GM23338 (cell line): ENCODE measurements at regions not wholly inside any gene's neighbourhood (a gene's known extent, or its start where the extent isn't known, plus 50 kb on each side); places are given as distances from the start of the nearest gene placed in this dataset.

Experiments used
- ATAC-seq: fragments of 200-7000 bp; cut with Tn5 transposase; 3 replicates; pipeline ENCODE4 v1.9.1; 2020
- DNase-seq: peaks from one replicate; pipeline ENCODE4 v3.0.0-alpha.2; 2015; ENCODE audit warnings: low spot score
- H2AFZ ChIP-seq: fragments of 200-600 bp; sonication (generic); 2 replicates; pipeline ENCODE4 v1.8.0; 2016; ENCODE audit warnings: antibody characterized with exemption, mild to moderate bottlenecking, moderate library complexity
- H3F3A ChIP-seq: fragments of 200-600 bp; sonication (generic); replicated peaks from 2 replicates; pipeline ENCODE4 v1.8.0; 2017; ENCODE audit warnings: antibody characterized with exemption, mixed run types, low read depth
- H3K27ac ChIP-seq: fragments of 200-600 bp; sonication (generic); 2 replicates; pipeline ENCODE4 v1.6.1; 2016; ENCODE audit warnings: low read depth
- H3K27me3 ChIP-seq: fragments of 200-600 bp; sonication (generic); 2 replicates; pipeline ENCODE4 v1.8.0; 2016; ENCODE audit warnings: mild to moderate bottlenecking, mixed run types, moderate library complexity; ENCODE audit not compliant: insufficient read depth
- H3K36me3 ChIP-seq: fragments of 200-600 bp; sonication (generic); 2 replicates; pipeline ENCODE4 v1.8.0; 2016; ENCODE audit warnings: mild to moderate bottlenecking; ENCODE audit not compliant: insufficient read depth
- H3K4me1 ChIP-seq: fragments of 200-600 bp; sonication (generic); 2 replicates; pipeline ENCODE4 v1.8.0; 2016; ENCODE audit warnings: mild to moderate bottlenecking, moderate library complexity; ENCODE audit not compliant: insufficient read depth
- H3K4me2 ChIP-seq: fragments of 200-600 bp; sonication (generic); 2 replicates; pipeline ENCODE4 v1.7.1; 2017; ENCODE audit warnings: mixed run types
- H3K4me3 ChIP-seq: fragments of 200-600 bp; sonication (generic); 2 replicates; pipeline ENCODE4 v1.6.1; 2016; ENCODE audit warnings: mixed run types
- H3K79me2 ChIP-seq: fragments of 200-600 bp; sonication (generic); replicated peaks from 2 replicates; pipeline ENCODE4 v1.8.0; 2017; ENCODE audit warnings: mild to moderate bottlenecking; ENCODE audit not compliant: insufficient read depth
- H3K9me2 ChIP-seq: fragments of 200-600 bp; sonication (generic); 2 replicates; pipeline ENCODE4 v1.8.0; 2017; ENCODE audit not compliant: insufficient read depth
- H4K20me1 ChIP-seq: fragments of 200-600 bp; sonication (generic); replicated peaks from 2 replicates; pipeline ENCODE4 v1.8.0; 2017; ENCODE audit warnings: mild to moderate bottlenecking; ENCODE audit not compliant: insufficient read depth
- H3K27ac Mint-ChIP-seq: 2 replicates; pipeline ENCODE4 v1.8.0; 2020; ENCODE audit warnings: inconsistent platforms, mild to moderate bottlenecking, moderate library complexity, mixed read lengths
- H3K27me3 Mint-ChIP-seq: 3 replicates; pipeline ENCODE4 v1.8.0; 2022; ENCODE audit warnings: low read depth, mild to moderate bottlenecking, moderate library complexity, mixed read lengths, inconsistent platforms; ENCODE audit not compliant: insufficient read depth, poor library complexity
- H3K36me3 Mint-ChIP-seq: 3 replicates; pipeline ENCODE4 v1.8.0; 2021; ENCODE audit warnings: low read depth, mild to moderate bottlenecking, inconsistent platforms, moderate library complexity, mixed read lengths
- H3K4me1 Mint-ChIP-seq: 3 replicates; pipeline ENCODE4 v1.8.0; 2020; ENCODE audit warnings: mild to moderate bottlenecking, inconsistent platforms, mixed read lengths
- H3K4me3 Mint-ChIP-seq: 3 replicates; pipeline ENCODE4 v1.8.0; 2021; ENCODE audit warnings: moderate library complexity, mild to moderate bottlenecking, inconsistent platforms, mixed read lengths
- H3K9me3 Mint-ChIP-seq: 3 replicates; pipeline ENCODE4 v1.8.0; 2020; ENCODE audit warnings: moderate library complexity, mild to moderate bottlenecking, inconsistent platforms, mixed read lengths
- CREB1 ChIP-seq: fragments of 250-450 bp; sonication (Bioruptor Pico); IDR thresholded peaks from 2 replicates; pipeline ENCODE4 v1.5.0; 2020; ENCODE audit warnings: low read depth, mild to moderate bottlenecking, moderate library complexity
- CTCF ChIP-seq, 2 experiments: fragments of 200-600 bp in 1 of 2; sonication (generic) in 1 of 2; conservative IDR thresholded peaks; 2 replicates each; pipeline versions ENCODE4 v1.5.1 to v1.6.1; 2016 to 2017; ENCODE audit warnings: antibody characterized with exemption in 2 of 2, low read depth in 2 of 2, mild to moderate bottlenecking in 2 of 2, moderate library complexity in 1 of 2
- ETS1 ChIP-seq: IDR thresholded peaks from 2 replicates; pipeline ENCODE4 v1.6.1; 2016; ENCODE audit warnings: antibody characterized with exemption
- EZH2 ChIP-seq: fragments of 200-600 bp; sonication (generic); IDR thresholded peaks from one replicate; pipeline ENCODE4 v1.8.0; 2017; ENCODE audit warnings: antibody characterized with exemption, mild to moderate bottlenecking, low read depth; ENCODE audit not compliant: unreplicated experiment
- EZH2phosphoT487 ChIP-seq: fragments of 200-600 bp; sonication (generic); IDR thresholded peaks from one replicate; pipeline ENCODE4 v1.8.1; 2018; ENCODE audit warnings: antibody characterized with exemption; ENCODE audit not compliant: unreplicated experiment
- JUNB ChIP-seq: IDR thresholded peaks from one replicate; pipeline ENCODE4 v1.6.1; 2016; ENCODE audit warnings: antibody characterized with exemption; ENCODE audit not compliant: unreplicated experiment
- NANOG ChIP-seq: IDR thresholded peaks from 2 replicates; pipeline ENCODE4 v1.6.1; 2016; ENCODE audit warnings: antibody characterized with exemption, borderline replicate concordance
- POLR2AphosphoS5 ChIP-seq: IDR thresholded peaks from 2 replicates; pipeline ENCODE4 v1.6.1; 2016; ENCODE audit warnings: antibody characterized with exemption, low read depth
- REST ChIP-seq: IDR thresholded peaks from one replicate; pipeline ENCODE4 v1.6.1; 2018; ENCODE audit warnings: antibody characterized with exemption; ENCODE audit not compliant: unreplicated experiment
- STAT1 ChIP-seq: IDR thresholded peaks from one replicate; pipeline ENCODE4 v1.6.1; 2016; ENCODE audit warnings: antibody characterized with exemption; ENCODE audit not compliant: unreplicated experiment
- ZNF114 ChIP-seq: fragments of 250-450 bp; sonication (Bioruptor Pico); IDR thresholded peaks from 2 replicates; pipeline ENCODE4 v1.5.0; 2020; ENCODE audit warnings: mild to moderate bottlenecking, moderate library complexity
- ZNF331 ChIP-seq: fragments of 250-450 bp; sonication (Bioruptor Pico); IDR thresholded peaks from 2 replicates; pipeline ENCODE4 v1.5.0; 2020; ENCODE audit warnings: low read depth, mild to moderate bottlenecking, moderate library complexity
- TF ChIP-seq, protein P1 (sequence below): fragments of 250-450 bp; sonication (Bioruptor Pico); IDR thresholded peaks from 2 replicates; pipeline ENCODE4 v1.5.0; 2020; ENCODE audit warnings: mild to moderate bottlenecking, moderate library complexity

DNA sequence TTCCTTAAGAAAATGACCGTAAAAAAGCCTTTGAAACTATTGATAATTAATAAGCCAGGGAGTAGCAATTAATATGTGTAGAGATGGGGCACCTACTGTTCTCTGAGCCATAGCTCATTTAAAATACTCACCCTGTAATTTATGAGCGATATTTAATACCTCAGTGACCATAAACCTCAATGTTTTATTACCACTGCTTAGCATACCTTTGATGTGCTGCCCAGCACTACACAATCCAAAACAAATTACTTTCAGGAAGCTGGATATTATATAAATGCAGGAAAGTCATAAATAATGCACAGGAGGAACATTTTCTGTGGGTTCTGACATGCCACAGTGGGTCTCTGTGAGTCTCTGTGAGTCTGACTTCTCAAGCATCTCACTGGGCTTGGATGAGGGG lies 166.1 kb upstream of the RPL34 start:
- Histone ChIP-seq H3K27ac (no peak overlapping the region), H3K36me3 (no peaks in the 10 kb centered on the region), H3F3A (no peaks in the 10 kb centered on the region), H3K4me1 (no peaks in the 10 kb centered on the region), H3K4me3 (no peak overlapping the region), H3K9me2 (no peaks in the 10 kb centered on the region), H3K27me3 (no peaks in the 10 kb centered on the region), H4K20me1 (no peaks in the 10 kb centered on the region), H3K4me2 (no peak overlapping the region), H3K79me2 (no peaks in the 10 kb centered on the region), H2AFZ (no peak overlapping the region)
- no peak for ATAC-seq
- H3K4me3 Mint-ChIP-seq, result no peak overlapping the region
- no peak for DNase-seq
- H3K9me3 Mint-ChIP-seq, result no peaks in the 10 kb centered on the region
- H3K27me3 Mint-ChIP-seq, result no peaks in the 10 kb centered on the region
- no peak for TF ChIP-seq JUNB
- no peak for TF ChIP-seq EZH2
- no peak for TF ChIP-seq CTCF (conservative IDR thresholded peaks at IDR 0.05; ENCODE audit: low read depth in 2 of 2)
- no peak for TF ChIP-seq ETS1
- no peak for TF ChIP-seq CREB1 (CRISPR knock-in tag)
- no peak for TF ChIP-seq ZNF114 (CRISPR knock-in tag)
- TF ChIP-seq NANOG, result no peak
- TF ChIP-seq, protein P1, sequence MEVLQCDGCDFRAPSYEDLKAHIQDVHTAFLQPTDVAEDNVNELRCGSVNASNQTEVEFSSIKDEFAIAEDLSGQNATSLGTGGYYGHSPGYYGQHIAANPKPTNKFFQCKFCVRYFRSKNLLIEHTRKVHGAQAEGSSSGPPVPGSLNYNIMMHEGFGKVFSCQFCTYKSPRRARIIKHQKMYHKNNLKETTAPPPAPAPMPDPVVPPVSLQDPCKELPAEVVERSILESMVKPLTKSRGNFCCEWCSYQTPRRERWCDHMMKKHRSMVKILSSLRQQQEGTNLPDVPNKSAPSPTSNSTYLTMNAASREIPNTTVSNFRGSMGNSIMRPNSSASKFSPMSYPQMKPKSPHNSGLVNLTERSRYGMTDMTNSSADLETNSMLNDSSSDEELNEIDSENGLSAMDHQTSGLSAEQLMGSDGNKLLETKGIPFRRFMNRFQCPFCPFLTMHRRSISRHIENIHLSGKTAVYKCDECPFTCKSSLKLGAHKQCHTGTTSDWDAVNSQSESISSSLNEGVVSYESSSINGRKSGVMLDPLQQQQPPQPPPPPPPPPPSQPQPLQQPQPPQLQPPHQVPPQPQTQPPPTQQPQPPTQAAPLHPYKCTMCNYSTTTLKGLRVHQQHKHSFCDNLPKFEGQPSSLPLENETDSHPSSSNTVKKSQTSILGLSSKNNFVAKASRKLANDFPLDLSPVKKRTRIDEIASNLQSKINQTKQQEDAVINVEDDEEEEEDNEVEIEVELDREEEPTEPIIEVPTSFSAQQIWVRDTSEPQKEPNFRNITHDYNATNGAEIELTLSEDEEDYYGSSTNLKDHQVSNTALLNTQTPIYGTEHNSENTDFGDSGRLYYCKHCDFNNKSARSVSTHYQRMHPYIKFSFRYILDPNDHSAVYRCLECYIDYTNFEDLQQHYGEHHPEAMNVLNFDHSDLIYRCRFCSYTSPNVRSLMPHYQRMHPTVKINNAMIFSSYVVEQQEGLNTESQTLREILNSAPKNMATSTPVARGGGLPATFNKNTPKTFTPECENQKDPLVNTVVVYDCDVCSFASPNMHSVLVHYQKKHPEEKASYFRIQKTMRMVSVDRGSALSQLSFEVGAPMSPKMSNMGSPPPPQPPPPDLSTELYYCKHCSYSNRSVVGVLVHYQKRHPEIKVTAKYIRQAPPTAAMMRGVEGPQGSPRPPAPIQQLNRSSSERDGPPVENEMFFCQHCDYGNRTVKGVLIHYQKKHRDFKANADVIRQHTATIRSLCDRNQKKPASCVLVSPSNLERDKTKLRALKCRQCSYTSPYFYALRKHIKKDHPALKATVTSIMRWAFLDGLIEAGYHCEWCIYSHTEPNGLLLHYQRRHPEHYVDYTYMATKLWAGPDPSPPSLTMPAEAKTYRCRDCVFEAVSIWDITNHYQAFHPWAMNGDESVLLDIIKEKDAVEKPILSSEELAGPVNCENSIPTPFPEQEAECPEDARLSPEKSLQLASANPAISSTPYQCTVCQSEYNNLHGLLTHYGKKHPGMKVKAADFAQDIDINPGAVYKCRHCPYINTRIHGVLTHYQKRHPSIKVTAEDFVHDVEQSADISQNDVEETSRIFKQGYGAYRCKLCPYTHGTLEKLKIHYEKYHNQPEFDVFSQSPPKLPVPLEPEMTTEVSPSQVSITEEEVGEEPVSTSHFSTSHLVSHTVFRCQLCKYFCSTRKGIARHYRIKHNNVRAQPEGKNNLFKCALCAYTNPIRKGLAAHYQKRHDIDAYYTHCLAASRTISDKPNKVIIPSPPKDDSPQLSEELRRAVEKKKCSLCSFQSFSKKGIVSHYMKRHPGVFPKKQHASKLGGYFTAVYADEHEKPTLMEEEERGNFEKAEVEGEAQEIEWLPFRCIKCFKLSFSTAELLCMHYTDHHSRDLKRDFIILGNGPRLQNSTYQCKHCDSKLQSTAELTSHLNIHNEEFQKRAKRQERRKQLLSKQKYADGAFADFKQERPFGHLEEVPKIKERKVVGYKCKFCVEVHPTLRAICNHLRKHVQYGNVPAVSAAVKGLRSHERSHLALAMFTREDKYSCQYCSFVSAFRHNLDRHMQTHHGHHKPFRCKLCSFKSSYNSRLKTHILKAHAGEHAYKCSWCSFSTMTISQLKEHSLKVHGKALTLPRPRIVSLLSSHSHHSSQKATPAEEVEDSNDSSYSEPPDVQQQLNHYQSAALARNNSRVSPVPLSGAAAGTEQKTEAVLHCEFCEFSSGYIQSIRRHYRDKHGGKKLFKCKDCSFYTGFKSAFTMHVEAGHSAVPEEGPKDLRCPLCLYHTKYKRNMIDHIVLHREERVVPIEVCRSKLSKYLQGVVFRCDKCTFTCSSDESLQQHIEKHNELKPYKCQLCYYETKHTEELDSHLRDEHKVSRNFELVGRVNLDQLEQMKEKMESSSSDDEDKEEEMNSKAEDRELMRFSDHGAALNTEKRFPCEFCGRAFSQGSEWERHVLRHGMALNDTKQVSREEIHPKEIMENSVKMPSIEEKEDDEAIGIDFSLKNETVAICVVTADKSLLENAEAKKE (CRISPR knock-in tag), result no peak
- TF ChIP-seq STAT1, result no peak
- no peak for TF ChIP-seq EZH2phosphoT487
- TF ChIP-seq REST, result no peak
- TF ChIP-seq POLR2AphosphoS5, result no peak
- TF ChIP-seq ZNF331 (CRISPR knock-in tag), result no peak
- no peaks in the 10 kb centered on the region for H3K36me3 Mint-ChIP-seq
- no peaks in the 10 kb centered on the region for H3K4me1 Mint-ChIP-seq
- no peak overlapping the region for H3K27ac Mint-ChIP-seq
